Glutamatergic neuron (in vitro differentiated cells): ENCODE measurements at regions not wholly inside any gene's neighbourhood (a gene's known extent, or its start where the extent isn't known, plus 50 kb on each side); places are given as distances from the start of the nearest gene placed in this dataset.

ENCODE experiments used
- DNase-seq: peaks from one replicate; pipeline ENCODE4 v3.0.0; 2022
- H3K27ac Mint-ChIP-seq: one replicate; pipeline ENCODE4 v1.8.0; 2020; ENCODE audit warnings: mild to moderate bottlenecking, mixed read lengths, inconsistent platforms; ENCODE audit not compliant: unreplicated experiment
- H3K27me3 Mint-ChIP-seq: one replicate; pipeline ENCODE4 v1.8.0; 2020; ENCODE audit warnings: mild to moderate bottlenecking, moderate library complexity, mixed read lengths, inconsistent platforms; ENCODE audit not compliant: unreplicated experiment
- H3K36me3 Mint-ChIP-seq: one replicate; pipeline ENCODE4 v1.8.0; 2020; ENCODE audit warnings: mild to moderate bottlenecking, mixed read lengths, inconsistent platforms; ENCODE audit not compliant: unreplicated experiment
- H3K4me1 Mint-ChIP-seq: one replicate; pipeline ENCODE4 v1.8.0; 2020; ENCODE audit warnings: mild to moderate bottlenecking, low read depth, mixed read lengths, inconsistent platforms; ENCODE audit not compliant: unreplicated experiment
- H3K4me3 Mint-ChIP-seq: one replicate; pipeline ENCODE4 v1.8.0; 2020; ENCODE audit warnings: mild to moderate bottlenecking, mixed read lengths, inconsistent platforms; ENCODE audit not compliant: unreplicated experiment
- H3K9me3 Mint-ChIP-seq: one replicate; pipeline ENCODE4 v1.8.0; 2020; ENCODE audit warnings: mild to moderate bottlenecking, moderate library complexity, mixed read lengths, inconsistent platforms; ENCODE audit not compliant: unreplicated experiment
- CTCF ChIP-seq: fragments of 200-600 bp; sonication (generic); IDR thresholded peaks from one replicate; pipeline ENCODE4 v1.5.0; 2021; ENCODE audit not compliant: partially characterized antibody, unreplicated experiment

DNA sequence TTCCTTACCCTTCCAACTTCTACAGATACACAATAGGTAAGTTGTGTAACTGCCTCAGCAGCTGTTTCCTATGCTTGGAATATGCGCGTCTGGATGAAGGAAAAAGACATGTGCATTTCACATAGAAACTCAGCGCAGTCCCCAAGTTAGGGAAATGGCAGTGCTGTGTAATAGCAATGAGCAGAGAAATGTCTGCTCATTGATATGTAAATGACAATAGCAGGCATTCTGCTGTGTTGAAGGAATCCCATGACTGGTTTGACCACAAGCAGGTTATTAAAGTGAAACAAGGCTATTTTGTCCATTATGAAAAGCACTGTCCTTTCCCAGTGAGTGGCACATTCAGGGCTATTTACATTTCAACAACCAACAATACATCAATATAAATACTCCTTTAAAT lies 106.6 kb downstream of the BTG1 start:
- TF ChIP-seq CTCF, result no peak
- H3K27me3 Mint-ChIP-seq, result no peaks in the 10 kb centered on the region
- no peaks in the 10 kb centered on the region for H3K36me3 Mint-ChIP-seq
- no peak for DNase-seq
- H3K9me3 Mint-ChIP-seq, result no peaks in the 10 kb centered on the region
- H3K4me3 Mint-ChIP-seq, result no peak overlapping the region
- peaks cover 32% of the 10 kb centered on the region for H3K4me1 Mint-ChIP-seq
- H3K27ac Mint-ChIP-seq, result no peak overlapping the region

GRCh38 chr12:92038476-92038875 lies 107.2 kb downstream of the BTG1 start:
- H3K4me3 Mint-ChIP-seq, result no peak overlapping the region
- no peaks in the 10 kb centered on the region for H3K27me3 Mint-ChIP-seq
- H3K36me3 Mint-ChIP-seq, result no peaks in the 10 kb centered on the region
- no peak overlapping the region for H3K27ac Mint-ChIP-seq
- TF ChIP-seq CTCF, result no peak
- H3K4me1 Mint-ChIP-seq, result peaks cover 35% of the 10 kb centered on the region
- no peaks in the 10 kb centered on the region for H3K9me3 Mint-ChIP-seq
- no peak for DNase-seq

DNA sequence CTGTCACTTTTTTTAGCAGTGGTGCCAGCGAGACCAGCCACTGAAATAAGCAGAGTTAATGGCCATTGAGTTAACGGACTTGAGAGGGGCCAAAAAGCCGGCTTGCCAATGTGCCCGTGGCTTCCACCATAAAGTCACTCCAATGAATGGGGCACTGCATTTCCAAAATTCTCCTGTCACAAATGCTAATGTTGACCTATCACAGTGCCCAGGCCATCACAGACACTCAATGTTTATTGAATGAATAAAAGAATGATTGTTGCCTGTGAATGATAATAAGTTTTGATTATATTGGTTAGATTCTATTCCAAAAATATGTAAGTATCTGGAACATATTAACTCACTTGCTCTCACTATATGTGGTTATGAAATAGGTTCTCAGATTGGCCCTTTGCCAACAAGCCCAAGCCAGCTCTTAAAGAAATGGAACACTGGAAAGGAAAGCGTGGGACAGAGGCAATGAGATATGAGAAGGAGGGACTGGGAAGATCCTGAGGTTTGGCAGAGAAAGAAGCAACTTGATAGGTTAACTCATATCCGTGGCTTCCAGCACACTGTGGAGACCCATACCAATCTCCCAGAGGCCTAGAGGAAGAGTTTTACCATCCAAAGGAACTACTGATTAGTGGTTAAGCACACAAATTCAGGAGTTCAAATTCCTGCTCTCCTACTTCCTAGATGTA lies 108.7 kb downstream of the BTG1 start:
- Mint-ChIP-seq H3K9me3 (no peaks in the 10 kb centered on the region), H3K4me3 (no peak overlapping the region), H3K27me3 (no peaks in the 10 kb centered on the region), H3K27ac (no peak overlapping the region), H3K4me1 (peaks cover 26% of the 10 kb centered on the region), H3K36me3 (no peaks in the 10 kb centered on the region)
- no peak for DNase-seq
- TF ChIP-seq CTCF, result no peak

GRCh38 chr12:92036061-92036620 lies 109.5 kb downstream of the BTG1 start:
- Mint-ChIP-seq H3K27ac (peak overlapping the region; percentile 13), H3K27me3 (no peaks in the 10 kb centered on the region), H3K36me3 (no peaks in the 10 kb centered on the region), H3K4me1 (peaks cover 26% of the 10 kb centered on the region), H3K4me3 (no peak overlapping the region), H3K9me3 (no peaks in the 10 kb centered on the region)
- DNase-seq, result no peak
- TF ChIP-seq CTCF, result no peak

GRCh38 chr12:92035477-92035876 lies 110.2 kb downstream of the BTG1 start:
- no peaks in the 10 kb centered on the region for H3K27me3 Mint-ChIP-seq
- H3K4me1 Mint-ChIP-seq, result peaks cover 26% of the 10 kb centered on the region
- H3K27ac Mint-ChIP-seq, result peak overlapping the region; percentile 88
- H3K9me3 Mint-ChIP-seq, result no peaks in the 10 kb centered on the region
- no peak for DNase-seq
- H3K36me3 Mint-ChIP-seq, result no peaks in the 10 kb centered on the region
- H3K4me3 Mint-ChIP-seq, result peak overlapping the region; percentile 83
- no peak for TF ChIP-seq CTCF
